SU-DHL-6 (cell line): ENCODE measurements at regions not wholly inside any gene's neighbourhood (a gene's known extent, or its start where the extent isn't known, plus 50 kb on each side); places are given as distances from the start of the nearest gene placed in this dataset.

Experiments used
- H2AFZ ChIP-seq: fragments of 200-600 bp; sonication (generic); 2 replicates; pipeline ENCODE4 v1.6.1; 2014; ENCODE audit warnings: low read depth, mild to moderate bottlenecking, moderate library complexity, mixed read lengths, antibody characterized with exemption, low read length; ENCODE audit not compliant: severe bottlenecking
- H3F3A ChIP-seq: fragments of 200-600 bp; shearing (Covaris generic); 2 replicates; pipeline ENCODE4 v1.6.0; 2016; ENCODE audit warnings: antibody characterized with exemption, mild to moderate bottlenecking; ENCODE audit not compliant: insufficient read depth
- H3K27ac ChIP-seq: fragments of 200-600 bp; sonication (generic); 2 replicates; pipeline ENCODE4 v1.5.1; 2016; ENCODE audit warnings: low read depth, mild to moderate bottlenecking, low read length, moderate library complexity, mixed read lengths
- H3K27me3 ChIP-seq: fragments of 200-600 bp; sonication (generic), shearing (Covaris generic); 2 replicates; pipeline ENCODE4 v1.6.0; 2014; ENCODE audit warnings: mild to moderate bottlenecking, low read length
- H3K36me3 ChIP-seq: fragments of 200-600 bp; sonication (generic); 2 replicates; pipeline ENCODE4 v1.6.1; 2014; ENCODE audit warnings: mild to moderate bottlenecking, low read length, mixed read lengths
- H3K4me2 ChIP-seq: fragments of 300-600, 200-600 bp; shearing (Covaris generic), sonication (generic); 2 replicates; pipeline ENCODE4 v1.6.0; 2014; ENCODE audit warnings: low read length, low read depth, mild to moderate bottlenecking; ENCODE audit not compliant: poor library complexity, severe bottlenecking
- H3K4me3 ChIP-seq: fragments of 200-600 bp; sonication (generic); 2 replicates; pipeline ENCODE4 v1.5.1; 2014; ENCODE audit warnings: antibody characterized with exemption, low read length, mild to moderate bottlenecking, mixed read lengths; ENCODE audit not compliant: insufficient read depth, poor library complexity, severe bottlenecking
- H3K79me2 ChIP-seq: fragments of 200-600 bp; sonication (generic); 2 replicates; pipeline ENCODE4 v1.6.1; 2014; ENCODE audit warnings: mild to moderate bottlenecking, low read length, moderate library complexity; ENCODE audit not compliant: insufficient read depth
- H3K9ac ChIP-seq: fragments of 200-600 bp; sonication (generic); 2 replicates; pipeline ENCODE4 v1.7.0; 2014; ENCODE audit warnings: mild to moderate bottlenecking, low read length
- H3K9me2 ChIP-seq: fragments of 200-600 bp; sonication (generic); replicated peaks from 2 replicates; pipeline ENCODE4 v1.6.1; 2014; ENCODE audit warnings: low read length; ENCODE audit not compliant: insufficient read depth
- H3K9me3 ChIP-seq: fragments of 200-600 bp; sonication (generic); 2 replicates; pipeline ENCODE4 v1.6.1; 2014; ENCODE audit warnings: low read length, mixed read lengths; ENCODE audit not compliant: insufficient read depth
- H4K20me1 ChIP-seq: fragments of 200-600 bp; sonication (generic); 2 replicates; pipeline ENCODE4 v1.6.1; 2014; ENCODE audit warnings: low read depth, mild to moderate bottlenecking, antibody characterized with exemption, low read length, moderate library complexity, mixed read lengths
- CTCF ChIP-seq: fragments of 200-600 bp; sonication (generic); IDR thresholded peaks from one replicate; pipeline ENCODE4 v1.5.1; 2017; ENCODE audit warnings: antibody characterized with exemption, mild to moderate bottlenecking, low read length, moderate library complexity; ENCODE audit not compliant: insufficient read depth, poor library complexity, severe bottlenecking
- EZH2phosphoT487 ChIP-seq: fragments of 200-600 bp; sonication (generic), shearing (Covaris generic); conservative IDR thresholded peaks from 2 replicates; pipeline ENCODE4 v1.6.1; 2018; ENCODE audit warnings: mild to moderate bottlenecking, antibody characterized with exemption, low read length, moderate library complexity, mixed read lengths

- no peak overlapping the region for H3K4me3 ChIP-seq
- no peak for TF ChIP-seq EZH2phosphoT487
- TF ChIP-seq CTCF = no peak
- no peaks in the 10 kb centered on the region for H3K27me3 ChIP-seq
- H2AFZ ChIP-seq = no peak overlapping the region
- H3F3A ChIP-seq = no peaks in the 10 kb centered on the region
- no peaks in the 10 kb centered on the region for H3K36me3 ChIP-seq
- no peaks in the 10 kb centered on the region for H3K9me2 ChIP-seq
- H3K27ac ChIP-seq = no peak overlapping the region
- H3K4me2 ChIP-seq = no peak overlapping the region
- no peaks in the 10 kb centered on the region for H3K9me3 ChIP-seq
- H3K9ac ChIP-seq = no peak overlapping the region
- H4K20me1 ChIP-seq = no peaks in the 10 kb centered on the region
- no peaks in the 10 kb centered on the region for H3K79me2 ChIP-seq
Observed at GRCh38 chr14:87638196-87638595, 354.8 kb downstream of the GALC start.

GRCh38 chr14:87635442-87635841 is 357.5 kb downstream of the GALC start:
- TF ChIP-seq EZH2phosphoT487 = no peak
- TF ChIP-seq CTCF = no peak

GRCh38 chr14:87632796-87633195 is 360.2 kb downstream of the GALC start:
- Histone ChIP-seq H3K36me3 (no peaks in the 10 kb centered on the region), H3F3A (no peaks in the 10 kb centered on the region), H3K9me3 (no peaks in the 10 kb centered on the region), H3K27me3 (no peaks in the 10 kb centered on the region; the same call in 1 of the 2 replicates), H2AFZ (no peak overlapping the region), H3K4me2 (no peak overlapping the region), H3K79me2 (no peaks in the 10 kb centered on the region), H3K4me3 (no peak overlapping the region), H4K20me1 (no peaks in the 10 kb centered on the region), H3K9ac (no peak overlapping the region), H3K9me2 (no peaks in the 10 kb centered on the region), H3K27ac (no peak overlapping the region)
- TF ChIP-seq EZH2phosphoT487 (no peak), CTCF (no peak)

More at GRCh38 chr14:87635442-87635841, 357.5 kb downstream of the GALC start:
- no peaks in the 10 kb centered on the region for H3K79me2 ChIP-seq
- H3K9me3 ChIP-seq = no peaks in the 10 kb centered on the region
- H3K27me3 ChIP-seq = no peaks in the 10 kb centered on the region; the same call in 1 of the 2 replicates
- H2AFZ ChIP-seq = no peak overlapping the region
- no peaks in the 10 kb centered on the region for H3K36me3 ChIP-seq
- no peaks in the 10 kb centered on the region for H4K20me1 ChIP-seq
- H3K27ac ChIP-seq = no peak overlapping the region
- H3K4me3 ChIP-seq = no peak overlapping the region
- H3F3A ChIP-seq = no peaks in the 10 kb centered on the region
- H3K9me2 ChIP-seq = no peaks in the 10 kb centered on the region
- H3K9ac ChIP-seq = no peak overlapping the region
- no peak overlapping the region for H3K4me2 ChIP-seq
